Fibroblast of skin of back (primary cell): ENCODE measurements at regions not wholly inside any gene's neighbourhood (a gene's known extent, or its start where the extent isn't known, plus 50 kb on each side); places are given as distances from the start of the nearest gene placed in this dataset.
A peak's percentile ranks its signal among the peaks of the same experiment; 100 is the strongest.

Source experiments
- DNase-seq: peaks from one replicate; pipeline ENCODE4 v3.0.0-alpha.2; 2013

DNA sequence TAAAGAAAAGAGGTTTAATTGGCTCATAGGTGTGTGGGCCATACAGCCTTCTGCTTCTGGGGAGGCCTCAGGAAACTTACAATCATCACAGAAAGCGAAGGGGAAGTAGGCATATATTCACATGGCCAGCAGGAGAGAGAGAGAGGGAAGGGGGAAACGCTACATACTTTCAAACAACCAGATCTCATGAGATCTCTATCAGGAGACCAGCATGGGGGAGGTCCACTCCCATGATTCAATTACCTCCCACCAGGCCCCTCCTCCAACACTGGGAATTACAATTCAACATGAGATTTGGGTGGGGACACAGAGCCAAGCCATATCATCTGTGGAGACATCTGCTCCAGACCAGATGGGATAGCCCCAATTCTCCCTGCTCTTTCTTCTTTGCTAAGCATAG lies 866.0 kb downstream of the BRD1 start:
- DNase-seq, result no peak

DNA sequence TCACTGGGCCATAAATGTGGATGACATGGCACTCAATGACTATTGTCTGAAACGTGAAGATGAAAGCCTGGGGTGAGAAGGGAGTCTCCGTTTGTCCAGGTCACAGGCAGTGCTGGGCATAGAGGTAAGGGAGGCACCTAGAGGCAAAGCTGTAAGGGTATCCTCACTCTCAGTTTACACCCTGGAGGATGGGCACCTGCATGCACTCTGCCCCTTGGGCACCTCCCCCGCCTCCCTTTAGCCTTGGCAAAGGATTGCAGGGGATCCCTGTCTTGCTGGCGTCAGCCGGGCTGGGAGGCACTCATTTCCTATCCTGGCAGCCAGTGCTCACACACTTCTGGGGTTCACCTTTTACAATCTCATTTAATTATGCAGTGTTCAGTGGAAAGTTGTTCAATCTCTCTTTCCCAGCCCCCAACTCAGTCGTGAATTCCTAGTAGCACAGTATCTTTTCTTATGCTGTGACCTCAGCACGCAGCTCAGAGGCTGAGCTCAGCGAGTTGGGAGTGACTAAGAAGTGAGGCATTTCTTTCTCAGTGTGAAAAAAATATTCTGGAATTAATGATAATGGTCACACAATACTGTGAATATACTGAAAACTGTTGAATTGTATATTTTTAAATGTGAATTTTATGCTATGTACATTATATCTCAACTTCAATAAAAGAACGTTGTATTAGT lies 866.6 kb downstream of the BRD1 start:
- DNase-seq, result peak; percentile 50

GRCh38 chr22:48960576-48960975 lies 867.1 kb downstream of the BRD1 start:
- no peak for DNase-seq

DNA sequence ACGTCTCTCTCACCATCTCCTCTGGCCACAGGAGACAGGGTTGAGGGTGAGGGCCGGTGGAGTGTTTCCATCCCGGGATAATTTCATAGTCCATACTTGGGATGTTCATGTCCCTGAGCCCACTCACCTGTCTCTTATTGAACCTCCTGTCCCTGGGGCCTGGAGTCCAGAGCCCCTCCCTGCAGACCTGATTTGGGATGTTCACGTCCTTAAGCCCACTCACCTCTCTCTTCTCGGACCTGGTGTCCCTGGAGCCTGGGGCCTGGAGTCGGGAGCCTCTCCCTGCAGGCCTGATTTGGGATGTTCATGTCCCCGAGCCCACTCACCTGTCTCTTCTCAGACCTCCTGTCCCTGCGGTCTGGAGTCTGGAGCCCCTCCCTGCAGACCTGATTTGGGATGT lies 868.2 kb downstream of the BRD1 start:
- no peak for DNase-seq

- DNase-seq, result no peak
Measured at GRCh38 chr22:48957987-48958321, 869.7 kb downstream of the BRD1 start.

- DNase-seq, result no peak
Measured at GRCh38 chr22:48957311-48957986, 870.2 kb downstream of the BRD1 start.

- DNase-seq, result no peak
Measured at GRCh38 chr22:48955351-48956311, 872.0 kb downstream of the BRD1 start.

DNA sequence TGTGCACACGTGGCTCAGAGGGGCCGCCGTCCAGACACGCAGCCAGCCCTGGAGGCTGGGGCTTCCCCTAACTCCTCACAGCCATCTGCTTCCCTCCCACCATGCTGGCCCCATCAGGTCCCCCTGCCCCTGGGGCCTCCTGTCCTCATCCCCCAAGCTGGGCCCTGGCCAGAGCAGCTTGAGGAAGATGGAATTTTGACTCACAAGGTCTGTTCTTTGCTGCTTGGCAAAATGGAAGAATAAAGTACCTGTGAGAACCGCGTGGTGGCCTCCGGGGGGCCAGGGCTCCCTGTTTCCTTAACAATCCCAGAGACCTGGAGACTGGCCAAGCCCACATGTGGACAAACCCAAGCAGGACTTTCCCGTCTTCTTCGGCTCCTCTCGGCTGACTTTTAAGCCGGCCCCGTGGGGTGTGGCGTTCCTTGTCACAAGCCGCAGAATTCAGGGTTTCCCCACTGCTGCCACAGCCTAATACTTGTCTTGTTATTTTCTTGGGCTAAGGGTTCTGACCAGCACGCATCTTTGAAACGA lies 872.8 kb downstream of the BRD1 start:
- no peak for DNase-seq

- no peak for DNase-seq
Measured at GRCh38 chr22:48953830-48954229, 873.8 kb downstream of the BRD1 start.

DNA sequence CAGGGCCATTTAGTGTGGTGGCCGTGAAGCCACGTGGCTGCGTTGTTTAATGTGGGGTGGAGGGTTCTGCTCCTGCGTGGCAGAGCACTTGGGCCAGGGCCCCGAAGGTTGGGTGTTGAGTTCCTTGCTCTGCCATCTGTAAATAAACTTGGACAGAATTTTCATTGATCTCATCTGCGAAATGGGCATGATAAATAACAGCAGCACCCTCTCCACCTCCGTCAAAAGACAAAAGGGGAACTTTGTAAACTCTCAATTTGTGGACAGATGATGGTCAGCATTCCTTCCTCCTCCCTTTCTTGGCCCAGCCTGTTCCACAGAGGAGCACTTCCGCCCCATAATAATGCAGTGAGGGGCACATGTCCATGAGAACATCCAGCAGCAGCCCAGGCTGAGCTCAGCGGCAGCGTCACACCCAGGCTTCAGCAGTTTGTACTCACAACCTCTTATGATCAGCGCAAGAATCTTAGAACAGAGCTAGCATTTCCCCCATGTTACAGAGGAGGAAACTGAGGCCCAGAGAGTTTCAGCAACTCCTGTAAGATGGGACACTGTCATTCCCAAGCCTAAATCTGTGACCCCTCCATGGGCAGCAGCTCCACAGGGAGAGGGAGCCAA lies 874.5 kb downstream of the BRD1 start:
- DNase-seq, result no peak

- DNase-seq, result no peak
Measured at GRCh38 chr22:48952256-48953102, 875.2 kb downstream of the BRD1 start.

GRCh38 chr22:48951836-48952235 lies 875.8 kb downstream of the BRD1 start:
- DNase-seq, result no peak

- DNase-seq, result peak; percentile 24
Measured at GRCh38 chr22:48950151-48950915, 877.3 kb downstream of the BRD1 start.

GRCh38 chr22:48949375-48950149 lies 878.1 kb downstream of the BRD1 start:
- no peak for DNase-seq

DNA sequence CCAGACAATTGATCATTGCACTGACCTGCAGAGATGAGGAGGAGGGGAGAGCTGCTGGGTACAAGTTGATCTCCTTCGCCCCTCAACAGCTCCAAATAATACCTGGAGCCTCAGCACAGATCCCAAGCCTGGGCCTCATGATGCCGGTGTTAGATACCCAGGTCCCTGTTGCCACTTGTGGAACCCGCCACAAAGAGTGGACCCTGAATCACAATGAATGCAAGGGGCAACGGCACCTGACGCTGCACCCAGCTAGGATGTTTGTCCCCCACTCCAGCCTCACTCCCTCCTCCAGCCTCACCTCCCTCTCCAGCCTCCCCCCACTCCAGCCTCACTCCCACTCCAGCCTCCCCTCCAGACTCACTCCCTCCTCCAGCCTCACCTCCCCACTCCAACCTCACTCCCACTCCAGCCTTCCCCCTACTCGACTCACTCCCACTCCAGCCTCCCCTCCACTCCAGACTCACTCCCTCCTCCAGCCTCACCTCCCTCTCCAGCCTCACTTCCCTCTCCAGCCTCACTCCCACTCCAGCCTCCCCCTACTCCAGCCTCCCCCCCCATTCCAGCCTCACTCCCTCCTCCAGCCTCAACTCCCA lies 879.0 kb downstream of the BRD1 start:
- no peak for DNase-seq

GRCh38 chr22:48947636-48948035 lies 880.0 kb downstream of the BRD1 start:
- no peak for DNase-seq

- DNase-seq, result no peak
Measured at GRCh38 chr22:48945621-48946458, 881.8 kb downstream of the BRD1 start.

GRCh38 chr22:48944751-48945620 lies 882.7 kb downstream of the BRD1 start:
- no peak for DNase-seq
